ENCODE measurements at regions not wholly inside any gene's neighbourhood (a gene's known extent, or its start where the extent isn't known, plus 50 kb on each side); places are given as distances from the start of the nearest gene placed in this dataset.

GRCh38 chr11:115905341-115906000, 401.3 kb upstream of the CADM1 start:
- TF ChIP-seq POLR2AphosphoS5 (IDR thresholded peaks at IDR 0.05) (no peak), POLR2A (IDR thresholded peaks at IDR 0.05) (no peak)
- TF ChIP-seq, protein P1, sequence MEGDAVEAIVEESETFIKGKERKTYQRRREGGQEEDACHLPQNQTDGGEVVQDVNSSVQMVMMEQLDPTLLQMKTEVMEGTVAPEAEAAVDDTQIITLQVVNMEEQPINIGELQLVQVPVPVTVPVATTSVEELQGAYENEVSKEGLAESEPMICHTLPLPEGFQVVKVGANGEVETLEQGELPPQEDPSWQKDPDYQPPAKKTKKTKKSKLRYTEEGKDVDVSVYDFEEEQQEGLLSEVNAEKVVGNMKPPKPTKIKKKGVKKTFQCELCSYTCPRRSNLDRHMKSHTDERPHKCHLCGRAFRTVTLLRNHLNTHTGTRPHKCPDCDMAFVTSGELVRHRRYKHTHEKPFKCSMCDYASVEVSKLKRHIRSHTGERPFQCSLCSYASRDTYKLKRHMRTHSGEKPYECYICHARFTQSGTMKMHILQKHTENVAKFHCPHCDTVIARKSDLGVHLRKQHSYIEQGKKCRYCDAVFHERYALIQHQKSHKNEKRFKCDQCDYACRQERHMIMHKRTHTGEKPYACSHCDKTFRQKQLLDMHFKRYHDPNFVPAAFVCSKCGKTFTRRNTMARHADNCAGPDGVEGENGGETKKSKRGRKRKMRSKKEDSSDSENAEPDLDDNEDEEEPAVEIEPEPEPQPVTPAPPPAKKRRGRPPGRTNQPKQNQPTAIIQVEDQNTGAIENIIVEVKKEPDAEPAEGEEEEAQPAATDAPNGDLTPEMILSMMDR (IDR thresholded peaks at IDR 0.05): no peak

Measured in suprapubic skin (tissue), 4 donors.